HG03575 (cell line): ENCODE measurements at regions not wholly inside any gene's neighbourhood (a gene's known extent, or its start where the extent isn't known, plus 50 kb on each side); places are given as distances from the start of the nearest gene placed in this dataset.
"Not testable (repeated sequence)": the region's sequence is repeated elsewhere in the genome, so short reads cannot be mapped to it uniquely, and the experiment has no call there.

Experiments used
- ATAC-seq: cut with Tn5 transposase; IDR thresholded peaks from one replicate; pipeline ENCODE4 v1.9.1; 2021; ENCODE audit not compliant: unreplicated experiment, insufficient number of reproducible peaks, low FRiP score; ENCODE audit errors: extremely low read depth

- no peak for ATAC-seq
These were observed 60.2 kb downstream of the GLUL start for GRCh38 chr1:182331387-182331786.

- no peak for ATAC-seq
These were observed 61.3 kb downstream of the GLUL start for GRCh38 chr1:182330303-182330702.

- ATAC-seq, result no peak
These were observed 62.1 kb downstream of the GLUL start for GRCh38 chr1:182329471-182329870.

GRCh38 chr1:182328591-182328990, 63.0 kb downstream of the GLUL start:
- no peak for ATAC-seq

- ATAC-seq, result no peak
These were observed 66.3 kb downstream of the GLUL start for GRCh38 chr1:182325339-182325738.

GRCh38 chr1:182321532-182321931, 70.1 kb downstream of the GLUL start:
- not testable (repeated sequence) for ATAC-seq

- no peak for ATAC-seq
These were observed 73.9 kb downstream of the GLUL start for GRCh38 chr1:182317611-182318161.

- not testable (repeated sequence) for ATAC-seq
These were observed 75.1 kb downstream of the GLUL start for GRCh38 chr1:182316454-182316853.

GRCh38 chr1:182315167-182315556, 76.4 kb downstream of the GLUL start:
- no peak for ATAC-seq

- ATAC-seq, result no peak
These were observed 81.8 kb downstream of the GLUL start for GRCh38 chr1:182309631-182310351.

- ATAC-seq, result no peak
These were observed 82.8 kb downstream of the GLUL start for GRCh38 chr1:182308826-182309225.

GRCh38 chr1:182307486-182307885, 84.1 kb downstream of the GLUL start:
- ATAC-seq, result not testable (repeated sequence)

GRCh38 chr1:182305861-182306260, 85.7 kb downstream of the GLUL start:
- ATAC-seq, result no peak

- ATAC-seq, result no peak
These were observed 87.0 kb downstream of the GLUL start for GRCh38 chr1:182304627-182305026.

GRCh38 chr1:182304218-182304617, 87.4 kb downstream of the GLUL start:
- no peak for ATAC-seq

- no peak for ATAC-seq
These were observed 87.8 kb downstream of the GLUL start for GRCh38 chr1:182303778-182304177.

- no peak for ATAC-seq
These were observed 90.0 kb downstream of the GLUL start for GRCh38 chr1:182301467-182302198.

- no peak for ATAC-seq
These were observed 90.6 kb downstream of the GLUL start for GRCh38 chr1:182301026-182301436.

GRCh38 chr1:182299728-182300616, 91.6 kb downstream of the GLUL start:
- no peak for ATAC-seq
